ENCODE measurements at regions not wholly inside any gene's neighbourhood (a gene's known extent, or its start where the extent isn't known, plus 50 kb on each side); places are given as distances from the start of the nearest gene placed in this dataset.

- Mint-ChIP-seq H3K9me3 (ENCODE audit: low read depth) (no peaks in the 10 kb centered on the region), H3K27me3 (peaks cover 66% of the 10 kb centered on the region), H3K36me3 (ENCODE audit: insufficient read depth) (no peaks in the 10 kb centered on the region), H3K27ac (no peak overlapping the region), H3K4me3 (ENCODE audit: low read depth) (no peak overlapping the region), H3K4me1 (ENCODE audit: low read depth) (peaks cover 4% of the 10 kb centered on the region)
- no peak for TF ChIP-seq CTCF (IDR thresholded peaks at IDR 0.05; ENCODE audit: unreplicated experiment)
- no peak for DNase-seq (ENCODE audit: low spot score, unreplicated experiment)
Measured at GRCh38 chr15:70178335-70179084, 80.8 kb upstream of the TLE3 start.

- Mint-ChIP-seq H3K27me3 (peaks cover 58% of the 10 kb centered on the region), H3K36me3 (ENCODE audit: insufficient read depth) (no peaks in the 10 kb centered on the region), H3K4me1 (ENCODE audit: low read depth) (peaks cover 17% of the 10 kb centered on the region), H3K27ac (no peak overlapping the region), H3K4me3 (ENCODE audit: low read depth) (no peak overlapping the region), H3K9me3 (ENCODE audit: low read depth) (no peaks in the 10 kb centered on the region)
- DNase-seq (ENCODE audit: low spot score, unreplicated experiment): no peak
- no peak for TF ChIP-seq CTCF (IDR thresholded peaks at IDR 0.05; ENCODE audit: unreplicated experiment)
Measured at GRCh38 chr15:70172566-70173225, 75.0 kb upstream of the TLE3 start.

GRCh38 chr15:70172124-70172523 is 74.4 kb upstream of the TLE3 start:
- no peak for TF ChIP-seq CTCF (IDR thresholded peaks at IDR 0.05; ENCODE audit: unreplicated experiment)
- Mint-ChIP-seq H3K4me1 (ENCODE audit: low read depth) (peaks cover 19% of the 10 kb centered on the region), H3K27me3 (peaks cover 58% of the 10 kb centered on the region), H3K27ac (no peak overlapping the region), H3K4me3 (ENCODE audit: low read depth) (no peak overlapping the region), H3K9me3 (ENCODE audit: low read depth) (no peaks in the 10 kb centered on the region), H3K36me3 (ENCODE audit: insufficient read depth) (no peaks in the 10 kb centered on the region)
- DNase-seq (ENCODE audit: low spot score, unreplicated experiment): no peak

- H3K27me3 Mint-ChIP-seq: peaks cover 57% of the 10 kb centered on the region
- no peak for TF ChIP-seq CTCF (IDR thresholded peaks at IDR 0.05; ENCODE audit: unreplicated experiment)
- DNase-seq (ENCODE audit: low spot score, unreplicated experiment): no peak
- no peaks in the 10 kb centered on the region for H3K36me3 Mint-ChIP-seq (ENCODE audit: insufficient read depth)
- H3K4me3 Mint-ChIP-seq (ENCODE audit: low read depth): no peak overlapping the region
- H3K9me3 Mint-ChIP-seq (ENCODE audit: low read depth): no peaks in the 10 kb centered on the region
- peaks cover 25% of the 10 kb centered on the region for H3K4me1 Mint-ChIP-seq (ENCODE audit: low read depth)
- H3K27ac Mint-ChIP-seq: peak overlapping the region; percentile 51
Measured at GRCh38 chr15:70171256-70171886, 73.7 kb upstream of the TLE3 start.

GRCh38 chr15:70170096-70170699 is 72.5 kb upstream of the TLE3 start:
- H3K4me3 Mint-ChIP-seq (ENCODE audit: low read depth): no peak overlapping the region
- H3K9me3 Mint-ChIP-seq (ENCODE audit: low read depth): no peaks in the 10 kb centered on the region
- no peak overlapping the region for H3K27ac Mint-ChIP-seq
- H3K27me3 Mint-ChIP-seq: peaks cover 55% of the 10 kb centered on the region
- no peaks in the 10 kb centered on the region for H3K36me3 Mint-ChIP-seq (ENCODE audit: insufficient read depth)
- peaks cover 34% of the 10 kb centered on the region for H3K4me1 Mint-ChIP-seq (ENCODE audit: low read depth)
- no peak for DNase-seq (ENCODE audit: low spot score, unreplicated experiment)
- no peak for TF ChIP-seq CTCF (IDR thresholded peaks at IDR 0.05; ENCODE audit: unreplicated experiment)

Data from progenitor cell of endocrine pancreas (in vitro differentiated cells).